ENCODE measurements at regions not wholly inside any gene's neighbourhood (a gene's known extent, or its start where the extent isn't known, plus 50 kb on each side); places are given as distances from the start of the nearest gene placed in this dataset.

GRCh38 chr18:44245019-44245418 lies 435.7 kb upstream of the SETBP1 start:
- Histone ChIP-seq H3K4me3 (ENCODE audit: low read length) (no peak overlapping the region), H3K4me1 (ENCODE audit: insufficient read depth, low read length) (no peaks in the 10 kb centered on the region), H3K36me3 (ENCODE audit: insufficient read depth, low read length) (no peaks in the 10 kb centered on the region), H3K9me3 (ENCODE audit: control insufficient read depth in 1 of 2, insufficient read depth in 1 of 2, low read length in 2 of 2) (no peaks in the 10 kb centered on the region), H3K27me3 (ENCODE audit: control insufficient read depth in 1 of 2, insufficient read depth in 2 of 2, low read length in 2 of 2) (no peaks in the 10 kb centered on the region), H3K27ac (ENCODE audit: low read depth in 1 of 2, low read length in 2 of 2) (no peak overlapping the region)
- no peaks in the 10 kb centered on the region for H3K27me3 Mint-ChIP-seq
- H3K36me3 Mint-ChIP-seq (ENCODE audit: low read depth) = no peaks in the 10 kb centered on the region
- no peak overlapping the region for H3K4me3 Mint-ChIP-seq
- no peak for ATAC-seq (ENCODE audit: poor library complexity)
- H3K9me3 Mint-ChIP-seq = peaks cover 5% of the 10 kb centered on the region
- CTCF ChIA-PET = no interaction called here
- no peaks in the 10 kb centered on the region for H3K4me1 Mint-ChIP-seq (ENCODE audit: low read depth)
- H3K27ac Mint-ChIP-seq = no peak overlapping the region
- DNase-seq = no peak
- POLR2A ChIA-PET = no interaction called here
- no peak for TF ChIP-seq CTCF (IDR thresholded peaks at IDR 0.05)
- intact Hi-C loops (cut with DNase I, micrococcal nuclease) = no loop called here

GRCh38 chr18:44246001-44246400 lies 434.7 kb upstream of the SETBP1 start:
- intact Hi-C loops (cut with DNase I, micrococcal nuclease) = no loop called here
- no peaks in the 10 kb centered on the region for H3K36me3 Mint-ChIP-seq (ENCODE audit: low read depth)
- CTCF ChIA-PET = no interaction called here
- H3K27me3 ChIP-seq (ENCODE audit: control insufficient read depth in 1 of 2, insufficient read depth in 2 of 2, low read length in 2 of 2) = no peaks in the 10 kb centered on the region
- no peaks in the 10 kb centered on the region for H3K4me1 Mint-ChIP-seq (ENCODE audit: low read depth)
- H3K9me3 Mint-ChIP-seq = peaks cover 5% of the 10 kb centered on the region
- peaks cover 0 to 3% of the 10 kb centered on the region in 2 experiments for H3K9me3 ChIP-seq (ENCODE audit: control insufficient read depth in 1 of 2, insufficient read depth in 1 of 2, low read length in 2 of 2)
- no peak for ATAC-seq (ENCODE audit: poor library complexity)
- H3K27me3 Mint-ChIP-seq = no peaks in the 10 kb centered on the region
- POLR2A ChIA-PET = no interaction called here
- H3K4me3 ChIP-seq (ENCODE audit: low read length) = no peak overlapping the region
- H3K4me1 ChIP-seq (ENCODE audit: insufficient read depth, low read length) = no peaks in the 10 kb centered on the region
- no peak overlapping the region for H3K4me3 Mint-ChIP-seq
- no peak for TF ChIP-seq CTCF (IDR thresholded peaks at IDR 0.05)
- H3K27ac Mint-ChIP-seq = no peak overlapping the region
- H3K36me3 ChIP-seq (ENCODE audit: insufficient read depth, low read length) = no peaks in the 10 kb centered on the region
- no peak for DNase-seq
- H3K27ac ChIP-seq (ENCODE audit: low read depth in 1 of 2, low read length in 2 of 2) = no peak overlapping the region

- Mint-ChIP-seq H3K4me3 (no peak overlapping the region), H3K4me1 (ENCODE audit: low read depth) (no peaks in the 10 kb centered on the region), H3K27ac (no peak overlapping the region), H3K36me3 (ENCODE audit: low read depth) (no peaks in the 10 kb centered on the region), H3K9me3 (peaks cover 11% of the 10 kb centered on the region), H3K27me3 (no peaks in the 10 kb centered on the region)
- Histone ChIP-seq H3K4me1 (ENCODE audit: insufficient read depth, low read length) (no peaks in the 10 kb centered on the region), H3K4me3 (ENCODE audit: low read length) (no peak overlapping the region), H3K27me3 (ENCODE audit: control insufficient read depth in 1 of 2, insufficient read depth in 2 of 2, low read length in 2 of 2) (no peaks in the 10 kb centered on the region), H3K27ac (ENCODE audit: low read depth in 1 of 2, low read length in 2 of 2) (no peak overlapping the region), H3K36me3 (ENCODE audit: insufficient read depth, low read length) (no peaks in the 10 kb centered on the region), H3K9me3 (ENCODE audit: control insufficient read depth in 1 of 2, insufficient read depth in 1 of 2, low read length in 2 of 2) (peaks cover 6 to 11% of the 10 kb centered on the region in 2 experiments)
- no peak for DNase-seq
- ChIA-PET POLR2A (no interaction called here), CTCF (no interaction called here)
- no peak for TF ChIP-seq CTCF (IDR thresholded peaks at IDR 0.05)
- no peak for ATAC-seq (ENCODE audit: poor library complexity)
- intact Hi-C loops (cut with DNase I, micrococcal nuclease) = no loop called here
Observed at GRCh38 chr18:44258086-44258485, 422.6 kb upstream of the SETBP1 start.
